Ishikawa (cell line): ENCODE measurements at regions not wholly inside any gene's neighbourhood (a gene's known extent, or its start where the extent isn't known, plus 50 kb on each side); places are given as distances from the start of the nearest gene placed in this dataset.

Experiments used
- CEBPB ChIP-seq: IDR thresholded peaks from 2 replicates; pipeline ENCODE4 v1.6.1; 2012
- CREB1 ChIP-seq: IDR thresholded peaks from 2 replicates; pipeline ENCODE4 v1.6.1; 2012; ENCODE audit warnings: low read depth
- EGR1 ChIP-seq: IDR thresholded peaks from 2 replicates; pipeline ENCODE4 v1.6.1; 2012
- EP300 ChIP-seq: IDR thresholded peaks from 2 replicates; pipeline ENCODE4 v1.6.1; 2012; ENCODE audit warnings: borderline replicate concordance
- FOXM1 ChIP-seq: IDR thresholded peaks from 2 replicates; pipeline ENCODE4 v1.6.1; 2012; ENCODE audit warnings: low read depth, borderline replicate concordance
- RAD21 ChIP-seq: IDR thresholded peaks from 2 replicates; pipeline ENCODE4 v1.6.1; 2012; ENCODE audit warnings: low read depth
- TAF1 ChIP-seq: IDR thresholded peaks from 2 replicates; pipeline ENCODE4 v1.6.1; 2012; ENCODE audit warnings: low read depth, mild to moderate bottlenecking
- TCF12 ChIP-seq: IDR thresholded peaks from 2 replicates; pipeline ENCODE4 v1.6.1; 2012; ENCODE audit warnings: low read depth
- TEAD4 ChIP-seq: IDR thresholded peaks from 2 replicates; pipeline ENCODE4 v1.6.1; 2012
- YY1 ChIP-seq: IDR thresholded peaks from 2 replicates; pipeline ENCODE4 v1.6.1; 2012; ENCODE audit warnings: low read depth
- TF ChIP-seq, protein P1 (sequence below): IDR thresholded peaks from 2 replicates; pipeline ENCODE4 v1.6.1; 2012; ENCODE audit warnings: low read depth, mild to moderate bottlenecking

DNA sequence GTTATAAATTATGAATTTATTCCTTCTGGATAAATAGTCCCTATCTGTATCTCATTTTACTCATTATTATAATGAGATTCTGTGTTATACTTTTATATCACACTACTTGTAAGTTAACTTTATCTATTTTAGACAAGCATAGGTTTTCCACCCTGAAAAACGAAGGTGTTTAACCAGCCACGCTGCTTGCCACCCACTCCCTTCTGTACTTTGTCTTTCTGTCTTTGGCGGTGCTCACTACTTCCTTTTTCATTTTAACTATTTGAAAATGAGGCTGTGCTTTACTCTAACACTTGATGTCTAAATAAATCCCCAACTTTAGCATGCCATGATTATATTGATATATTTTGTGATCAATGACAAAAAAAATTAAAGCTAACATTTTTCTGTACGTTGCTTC lies 952.9 kb downstream of the DNAJB9 start:
- TF ChIP-seq TEAD4 (no peak), FOXM1 (no peak), RAD21 (no peak), YY1 (no peak), CEBPB (no peak), EP300 (no peak), TCF12 (no peak), EGR1 (no peak), CREB1 (no peak), TAF1 (no peak)
- TF ChIP-seq, protein P1, sequence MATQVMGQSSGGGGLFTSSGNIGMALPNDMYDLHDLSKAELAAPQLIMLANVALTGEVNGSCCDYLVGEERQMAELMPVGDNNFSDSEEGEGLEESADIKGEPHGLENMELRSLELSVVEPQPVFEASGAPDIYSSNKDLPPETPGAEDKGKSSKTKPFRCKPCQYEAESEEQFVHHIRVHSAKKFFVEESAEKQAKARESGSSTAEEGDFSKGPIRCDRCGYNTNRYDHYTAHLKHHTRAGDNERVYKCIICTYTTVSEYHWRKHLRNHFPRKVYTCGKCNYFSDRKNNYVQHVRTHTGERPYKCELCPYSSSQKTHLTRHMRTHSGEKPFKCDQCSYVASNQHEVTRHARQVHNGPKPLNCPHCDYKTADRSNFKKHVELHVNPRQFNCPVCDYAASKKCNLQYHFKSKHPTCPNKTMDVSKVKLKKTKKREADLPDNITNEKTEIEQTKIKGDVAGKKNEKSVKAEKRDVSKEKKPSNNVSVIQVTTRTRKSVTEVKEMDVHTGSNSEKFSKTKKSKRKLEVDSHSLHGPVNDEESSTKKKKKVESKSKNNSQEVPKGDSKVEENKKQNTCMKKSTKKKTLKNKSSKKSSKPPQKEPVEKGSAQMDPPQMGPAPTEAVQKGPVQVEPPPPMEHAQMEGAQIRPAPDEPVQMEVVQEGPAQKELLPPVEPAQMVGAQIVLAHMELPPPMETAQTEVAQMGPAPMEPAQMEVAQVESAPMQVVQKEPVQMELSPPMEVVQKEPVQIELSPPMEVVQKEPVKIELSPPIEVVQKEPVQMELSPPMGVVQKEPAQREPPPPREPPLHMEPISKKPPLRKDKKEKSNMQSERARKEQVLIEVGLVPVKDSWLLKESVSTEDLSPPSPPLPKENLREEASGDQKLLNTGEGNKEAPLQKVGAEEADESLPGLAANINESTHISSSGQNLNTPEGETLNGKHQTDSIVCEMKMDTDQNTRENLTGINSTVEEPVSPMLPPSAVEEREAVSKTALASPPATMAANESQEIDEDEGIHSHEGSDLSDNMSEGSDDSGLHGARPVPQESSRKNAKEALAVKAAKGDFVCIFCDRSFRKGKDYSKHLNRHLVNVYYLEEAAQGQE = no peak
